ENCODE measurements at regions not wholly inside any gene's neighbourhood (a gene's known extent, or its start where the extent isn't known, plus 50 kb on each side); places are given as distances from the start of the nearest gene placed in this dataset.

- no peak for TF ChIP-seq MAZ (IDR thresholded peaks at IDR 0.05; ENCODE audit: borderline replicate concordance, low read depth, low read length)
- TF ChIP-seq, protein P1, sequence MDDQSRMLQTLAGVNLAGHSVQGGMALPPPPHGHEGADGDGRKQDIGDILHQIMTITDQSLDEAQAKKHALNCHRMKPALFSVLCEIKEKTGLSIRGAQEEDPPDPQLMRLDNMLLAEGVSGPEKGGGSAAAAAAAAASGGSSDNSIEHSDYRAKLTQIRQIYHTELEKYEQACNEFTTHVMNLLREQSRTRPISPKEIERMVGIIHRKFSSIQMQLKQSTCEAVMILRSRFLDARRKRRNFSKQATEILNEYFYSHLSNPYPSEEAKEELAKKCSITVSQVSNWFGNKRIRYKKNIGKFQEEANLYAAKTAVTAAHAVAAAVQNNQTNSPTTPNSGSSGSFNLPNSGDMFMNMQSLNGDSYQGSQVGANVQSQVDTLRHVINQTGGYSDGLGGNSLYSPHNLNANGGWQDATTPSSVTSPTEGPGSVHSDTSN (IDR thresholded peaks at IDR 0.05): no peak
- TF ChIP-seq, protein P2, sequence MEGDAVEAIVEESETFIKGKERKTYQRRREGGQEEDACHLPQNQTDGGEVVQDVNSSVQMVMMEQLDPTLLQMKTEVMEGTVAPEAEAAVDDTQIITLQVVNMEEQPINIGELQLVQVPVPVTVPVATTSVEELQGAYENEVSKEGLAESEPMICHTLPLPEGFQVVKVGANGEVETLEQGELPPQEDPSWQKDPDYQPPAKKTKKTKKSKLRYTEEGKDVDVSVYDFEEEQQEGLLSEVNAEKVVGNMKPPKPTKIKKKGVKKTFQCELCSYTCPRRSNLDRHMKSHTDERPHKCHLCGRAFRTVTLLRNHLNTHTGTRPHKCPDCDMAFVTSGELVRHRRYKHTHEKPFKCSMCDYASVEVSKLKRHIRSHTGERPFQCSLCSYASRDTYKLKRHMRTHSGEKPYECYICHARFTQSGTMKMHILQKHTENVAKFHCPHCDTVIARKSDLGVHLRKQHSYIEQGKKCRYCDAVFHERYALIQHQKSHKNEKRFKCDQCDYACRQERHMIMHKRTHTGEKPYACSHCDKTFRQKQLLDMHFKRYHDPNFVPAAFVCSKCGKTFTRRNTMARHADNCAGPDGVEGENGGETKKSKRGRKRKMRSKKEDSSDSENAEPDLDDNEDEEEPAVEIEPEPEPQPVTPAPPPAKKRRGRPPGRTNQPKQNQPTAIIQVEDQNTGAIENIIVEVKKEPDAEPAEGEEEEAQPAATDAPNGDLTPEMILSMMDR (IDR thresholded peaks at IDR 0.05): no peak
- TF ChIP-seq POLR2A (IDR thresholded peaks at IDR 0.05; ENCODE audit: low read length): no peak
- TF ChIP-seq KDM1A (IDR thresholded peaks at IDR 0.05; ENCODE audit: low read depth): no peak
- no peak for TF ChIP-seq BHLHE40 (IDR thresholded peaks at IDR 0.05; ENCODE audit: low read depth, low read length)
- TF ChIP-seq RAD21 (conservative IDR thresholded peaks at IDR 0.05 in 1 of 2, IDR thresholded peaks at IDR 0.05 in 1 of 2): no peak
- TF ChIP-seq CBX8 (IDR thresholded peaks at IDR 0.05): no peak
- TF ChIP-seq USF2 (IDR thresholded peaks at IDR 0.05): no peak
Measured at GRCh38 chr19:28519952-28520861, 692.7 kb downstream of the UQCRFS1 start.

Data from A549 (cell line).